ENCODE measurements at regions not wholly inside any gene's neighbourhood (a gene's known extent, or its start where the extent isn't known, plus 50 kb on each side); places are given as distances from the start of the nearest gene placed in this dataset.

- no peak overlapping the region for H3K9ac ChIP-seq (ENCODE audit: low read depth in 1 of 2, low read length in 2 of 2)
- no peak overlapping the region for H3K27ac ChIP-seq (ENCODE audit: low read depth in 1 of 2, low read length in 2 of 2)
- peaks cover 0 to 3% (median 0%) of the 10 kb centered on the region in 4 donors for H3K27me3 ChIP-seq (ENCODE audit: control insufficient read depth in 4 of 4, insufficient read depth in 4 of 4, low read length in 3 of 4)
- no peak overlapping the region for H3K4me3 ChIP-seq (ENCODE audit: low read depth in 1 of 3, low read length in 3 of 3)
- 96% methylated on average over 3 of the region's 3 CpGs for WGBS
- H3K9me3 ChIP-seq (ENCODE audit: control insufficient read depth in 4 of 4, low read length in 3 of 4) = no peaks in the 10 kb centered on the region
- DNase-seq (ENCODE audit: low spot score) = no peak
- no peaks in the 10 kb centered on the region for H3K4me1 ChIP-seq (ENCODE audit: control insufficient read depth in 4 of 4, insufficient read depth in 4 of 4, low read length in 3 of 4)
- TF ChIP-seq ZBTB33 (IDR thresholded peaks at IDR 0.05) (no peak), REST (IDR thresholded peaks at IDR 0.05) (no peak), FOXA2 (IDR thresholded peaks at IDR 0.05) (no peak), EGR1 (IDR thresholded peaks at IDR 0.05; ENCODE audit: low read depth in 2 of 2) (no peak), NR2F2 (IDR thresholded peaks at IDR 0.05) (no peak), CTCF (IDR thresholded peaks at IDR 0.05; ENCODE audit: low read depth, low read length, missing input control) (no peak), RAD21 (IDR thresholded peaks at IDR 0.05) (no peak), SP1 (IDR thresholded peaks at IDR 0.05) (no peak), RXRA (IDR thresholded peaks at IDR 0.05) (no peak)
- no peaks in the 10 kb centered on the region for H3K36me3 ChIP-seq (ENCODE audit: control insufficient read depth in 4 of 4, insufficient read depth in 3 of 4, low read depth in 1 of 4, low read length in 3 of 4)
Measured at GRCh38 chr3:59503441-59503840, 453.6 kb upstream of the CFAP20DC start.

- H3K9me3 ChIP-seq (ENCODE audit: control insufficient read depth in 4 of 4, low read length in 3 of 4) = no peaks in the 10 kb centered on the region
- no peak for TF ChIP-seq HNF4G (IDR thresholded peaks at IDR 0.05)
- TF ChIP-seq ATF3 (IDR thresholded peaks at IDR 0.05) = no peak
- TF ChIP-seq NR2F2 (IDR thresholded peaks at IDR 0.05) = no peak
- TF ChIP-seq ZBTB33 (IDR thresholded peaks at IDR 0.05) = no peak
- no peak for TF ChIP-seq FOXA1 (IDR thresholded peaks at IDR 0.05)
- no peak for TF ChIP-seq RAD21 (IDR thresholded peaks at IDR 0.05)
- TF ChIP-seq RXRA (IDR thresholded peaks at IDR 0.05) = no peak
- TF ChIP-seq JUND (IDR thresholded peaks at IDR 0.05) = no peak
- no peak for TF ChIP-seq GABPA (IDR thresholded peaks at IDR 0.05 in 1 of 2, conservative IDR thresholded peaks at IDR 0.05 in 1 of 2)
- no peak for TF ChIP-seq TAF1 (conservative IDR thresholded peaks at IDR 0.05)
- no peak for TF ChIP-seq CTCF (IDR thresholded peaks at IDR 0.05; ENCODE audit: low read depth, low read length, missing input control)
- no peak for TF ChIP-seq REST (IDR thresholded peaks at IDR 0.05)
- H3K36me3 ChIP-seq (ENCODE audit: control insufficient read depth in 4 of 4, insufficient read depth in 3 of 4, low read depth in 1 of 4, low read length in 3 of 4) = no peaks in the 10 kb centered on the region
- no peak overlapping the region for H3K9ac ChIP-seq (ENCODE audit: low read depth in 1 of 2, low read length in 2 of 2)
- no peaks in the 10 kb centered on the region for H3K4me1 ChIP-seq (ENCODE audit: control insufficient read depth in 4 of 4, insufficient read depth in 4 of 4, low read length in 3 of 4)
- no peak overlapping the region for H3K4me3 ChIP-seq (ENCODE audit: low read depth in 1 of 3, low read length in 3 of 3)
- peaks cover 0 to 3% (median 0%) of the 10 kb centered on the region in 4 donors for H3K27me3 ChIP-seq (ENCODE audit: control insufficient read depth in 4 of 4, insufficient read depth in 4 of 4, low read length in 3 of 4)
- 69% methylated on average over 4 of the region's 4 CpGs for WGBS
- no peak for DNase-seq (ENCODE audit: low spot score)
- H3K27ac ChIP-seq (ENCODE audit: low read depth in 1 of 2, low read length in 2 of 2) = no peak overlapping the region
Measured at GRCh38 chr3:59502806-59503205, 453.0 kb upstream of the CFAP20DC start.
